ENCODE measurements at regions not wholly inside any gene's neighbourhood (a gene's known extent, or its start where the extent isn't known, plus 50 kb on each side); places are given as distances from the start of the nearest gene placed in this dataset.
"Not testable (repeated sequence)": the region's sequence is repeated elsewhere in the genome, so short reads cannot be mapped to it uniquely, and the experiment has no call there.

- DNase-seq (ENCODE audit: low spot score), result no peak
Observed at GRCh38 chr3:174457758-174458157, 401.4 kb upstream of the NAALADL2 start.

DNA sequence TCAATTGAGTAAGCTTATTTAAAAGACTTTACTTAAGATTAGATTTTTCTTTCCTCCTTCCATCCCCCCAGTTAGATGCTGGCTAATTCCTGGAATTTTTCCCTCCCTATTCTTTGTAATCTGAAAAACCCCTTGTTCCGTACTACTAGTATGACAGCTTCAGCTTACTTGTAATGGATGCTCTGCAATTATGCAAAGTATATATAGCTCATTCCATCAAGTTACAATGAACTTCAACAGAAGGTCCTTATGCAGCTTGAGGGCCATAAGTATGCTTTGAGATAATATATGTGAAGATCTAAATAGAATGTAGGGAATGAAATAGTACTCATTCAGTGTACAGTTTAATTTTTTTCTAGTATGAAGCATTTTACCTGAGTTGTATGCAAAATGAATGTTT lies 398.3 kb upstream of the NAALADL2 start:
- DNase-seq (ENCODE audit: low spot score), result no peak

DNA sequence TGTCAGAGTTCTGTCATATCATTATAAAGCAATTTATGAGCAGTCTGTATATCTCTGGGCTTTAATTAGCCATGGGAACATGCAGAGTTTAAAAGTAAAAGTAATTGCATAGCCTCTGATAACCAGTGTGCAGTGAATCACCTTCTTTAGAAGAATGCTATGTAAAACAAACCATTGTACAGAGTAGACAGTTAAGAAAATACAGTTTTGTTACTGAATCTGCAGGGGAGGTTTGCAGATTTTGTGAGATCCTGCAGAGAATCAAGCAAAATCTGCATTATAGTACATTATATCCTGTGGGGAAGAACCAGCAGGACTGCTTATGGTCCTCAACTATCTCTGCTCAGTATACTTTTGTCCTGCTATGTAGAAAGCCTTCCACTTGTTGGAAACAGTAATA lies 396.2 kb upstream of the NAALADL2 start:
- no peak for DNase-seq (ENCODE audit: low spot score)

DNA sequence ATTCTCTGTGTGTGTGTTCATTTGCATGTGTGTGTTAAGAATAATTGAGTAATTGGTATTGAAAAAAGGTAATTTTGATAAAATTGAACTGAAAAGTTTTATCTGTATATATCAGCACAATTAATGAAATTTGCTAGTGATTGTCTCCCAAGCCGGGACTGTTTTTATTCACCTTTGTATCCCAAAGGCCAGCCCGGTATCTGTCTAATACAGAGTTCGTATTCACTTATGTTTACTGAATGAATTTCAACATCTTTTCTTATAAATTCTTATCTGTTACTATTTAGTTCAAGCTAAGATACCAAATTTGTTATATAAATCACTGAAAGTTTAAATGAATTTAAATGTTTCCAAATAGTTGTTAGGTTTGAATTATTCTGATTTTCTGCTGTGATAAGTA lies 394.0 kb upstream of the NAALADL2 start:
- DNase-seq (ENCODE audit: low spot score), result no peak

GRCh38 chr3:174466471-174467054 lies 392.6 kb upstream of the NAALADL2 start:
- no peak for DNase-seq (ENCODE audit: low spot score)

DNA sequence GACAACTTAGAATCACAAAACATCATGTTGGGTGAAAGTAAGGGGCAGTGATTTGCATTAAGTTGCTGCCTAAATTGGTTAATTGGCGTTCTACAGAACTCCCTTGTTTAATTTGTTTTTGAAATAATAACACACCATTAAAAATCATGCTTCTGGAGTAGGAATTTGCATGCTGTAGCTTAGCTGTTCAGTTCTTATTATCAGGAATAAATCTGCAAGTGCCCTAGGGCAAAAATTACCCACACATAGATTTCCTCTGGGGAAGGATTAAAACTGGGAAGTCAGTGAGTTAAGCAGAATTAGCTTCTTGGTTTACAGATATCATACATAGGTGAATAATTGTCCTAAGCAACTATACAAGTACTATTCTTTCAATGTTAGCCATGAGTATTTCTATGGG lies 381.6 kb upstream of the NAALADL2 start:
- no peak for DNase-seq (ENCODE audit: low spot score)

DNA sequence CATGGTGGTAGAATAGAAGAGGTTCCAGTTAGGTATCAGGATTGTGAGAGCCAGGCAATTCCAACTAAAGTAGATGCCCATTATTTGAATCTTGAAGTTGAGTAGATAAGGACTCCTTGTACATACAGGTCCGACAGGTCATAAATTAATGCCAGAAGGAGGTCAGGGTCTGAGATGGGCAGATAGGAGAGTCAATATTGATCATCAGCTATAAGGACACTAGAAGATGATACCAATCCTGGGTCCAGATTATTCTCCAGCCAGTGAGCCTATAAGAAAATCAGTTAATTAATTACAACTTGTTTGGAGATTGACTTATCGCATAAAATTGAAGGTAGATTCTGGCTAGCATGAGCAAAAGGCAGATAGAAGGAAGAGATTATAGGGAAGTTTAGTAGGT lies 378.4 kb upstream of the NAALADL2 start:
- DNase-seq (ENCODE audit: low spot score), result no peak

- DNase-seq (ENCODE audit: low spot score), result no peak
Observed at GRCh38 chr3:174482541-174482940, 376.6 kb upstream of the NAALADL2 start.

DNA sequence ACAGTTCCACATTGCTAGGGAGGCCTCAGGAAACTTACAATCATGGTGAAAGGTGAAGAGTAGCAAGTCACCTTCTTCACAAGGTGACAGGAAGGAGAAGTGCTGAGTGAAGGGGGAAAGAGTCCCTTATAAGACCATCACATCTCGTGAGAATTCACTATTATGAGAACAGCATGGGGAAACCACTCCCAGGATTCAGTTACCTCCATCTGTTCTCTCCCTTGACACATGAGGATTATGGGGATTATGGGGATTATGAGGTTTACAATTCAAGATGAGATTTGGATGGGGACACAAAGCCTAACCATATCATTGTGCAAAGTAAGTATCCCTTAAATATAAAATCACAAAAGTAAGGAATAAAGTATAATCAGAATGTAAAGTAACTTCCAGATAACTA lies 375.9 kb upstream of the NAALADL2 start:
- DNase-seq (ENCODE audit: low spot score), result no peak

DNA sequence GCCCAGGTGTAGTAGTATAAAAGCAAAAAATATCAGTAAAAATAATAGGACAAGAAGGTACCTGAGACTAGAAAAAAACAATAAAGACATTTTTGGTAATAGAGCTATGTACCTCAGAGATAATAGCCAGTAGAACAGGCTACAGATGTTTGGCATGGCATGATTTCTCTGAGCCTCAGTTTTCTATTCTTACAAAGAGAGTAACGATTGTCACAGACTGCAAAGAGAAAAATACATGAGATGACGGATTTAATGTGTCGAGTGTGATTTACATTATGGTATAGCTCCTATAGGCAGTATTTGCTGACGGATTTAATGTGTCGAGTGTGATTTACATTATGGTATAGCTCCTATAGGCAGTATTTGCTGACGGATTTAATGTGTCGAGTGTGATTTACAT lies 375.3 kb upstream of the NAALADL2 start:
- DNase-seq (ENCODE audit: low spot score), result not testable (repeated sequence)

DNA sequence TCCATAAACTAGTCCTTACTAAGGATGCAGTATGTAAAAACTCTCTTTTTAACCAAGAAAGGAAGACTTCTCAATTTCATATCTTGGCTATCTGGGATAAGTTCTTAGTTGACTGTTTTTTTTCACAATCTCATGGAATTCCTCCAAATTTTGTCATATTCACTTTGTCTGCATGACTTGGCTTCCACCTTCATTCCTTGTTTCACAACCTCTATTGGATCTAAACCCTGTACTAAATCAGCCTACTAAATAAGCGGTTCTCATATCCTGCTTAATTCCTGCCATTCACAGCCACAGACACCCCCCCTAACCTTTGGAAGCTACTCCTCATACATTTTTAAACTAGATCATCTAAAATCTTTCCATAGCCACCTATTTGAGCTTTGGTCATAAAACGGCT lies 370.6 kb upstream of the NAALADL2 start:
- DNase-seq (ENCODE audit: low spot score), result no peak

GRCh38 chr3:174495311-174495710 lies 363.8 kb upstream of the NAALADL2 start:
- no peak for DNase-seq (ENCODE audit: low spot score)

DNA sequence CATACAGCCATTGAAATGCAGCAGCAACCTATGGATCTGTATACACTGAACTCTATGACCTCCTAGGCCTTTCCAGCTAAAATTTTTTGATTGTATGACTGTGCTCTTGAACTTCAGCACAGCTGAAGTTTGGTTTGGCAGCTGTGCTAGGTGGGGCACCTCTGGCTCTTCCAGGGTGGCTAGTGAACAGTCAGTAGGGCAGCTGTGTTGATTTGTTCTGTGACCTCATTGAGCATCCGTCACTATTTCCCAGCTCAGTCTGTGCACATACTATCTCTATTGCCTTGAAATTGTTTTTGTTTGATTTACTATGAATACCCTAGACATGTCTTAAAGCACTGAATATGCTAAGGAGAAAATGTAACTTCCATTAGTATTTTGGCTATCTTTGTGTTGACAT lies 363.2 kb upstream of the NAALADL2 start:
- no peak for DNase-seq (ENCODE audit: low spot score)

GRCh38 chr3:174498638-174499037 lies 360.5 kb upstream of the NAALADL2 start:
- no peak for DNase-seq (ENCODE audit: low spot score)

DNA sequence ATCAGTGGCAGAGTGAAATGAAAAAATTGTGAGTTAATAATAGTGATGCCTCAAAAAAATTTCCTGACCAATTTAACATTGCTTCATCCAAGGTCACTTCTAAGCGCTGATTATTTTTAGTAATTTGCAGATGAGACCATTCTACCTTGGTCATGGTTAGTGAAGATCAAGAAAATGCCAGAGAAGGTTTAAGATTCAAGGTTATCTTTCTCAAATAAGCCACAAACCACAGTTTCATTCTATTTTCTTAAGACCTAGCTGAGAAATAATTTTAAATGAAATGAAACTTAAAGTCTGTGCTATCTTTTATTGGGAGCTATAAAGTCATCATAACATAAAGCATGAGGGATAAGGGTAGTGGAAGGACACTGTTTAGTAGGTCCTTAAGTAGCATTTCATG lies 353.9 kb upstream of the NAALADL2 start:
- no peak for DNase-seq (ENCODE audit: low spot score)

DNA sequence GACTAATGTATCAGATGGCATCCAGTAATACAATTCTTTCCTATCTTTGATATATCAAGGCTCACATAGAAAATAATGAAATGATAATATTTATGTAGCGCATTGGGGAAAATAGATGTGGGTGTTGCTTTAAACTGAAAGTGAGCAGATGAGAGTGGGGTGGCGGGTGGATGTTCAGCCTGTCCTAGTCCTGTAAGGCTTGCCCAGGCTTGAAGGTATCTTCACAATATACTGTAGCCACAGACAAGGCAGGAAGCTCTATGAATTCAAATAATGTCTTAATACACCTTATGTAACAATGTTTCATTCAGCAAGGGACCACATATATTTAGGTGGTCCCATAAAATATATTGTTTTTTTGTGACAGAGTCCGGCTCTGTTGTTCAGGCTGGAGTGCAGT lies 334.9 kb upstream of the NAALADL2 start:
- DNase-seq (ENCODE audit: low spot score), result no peak

DNA sequence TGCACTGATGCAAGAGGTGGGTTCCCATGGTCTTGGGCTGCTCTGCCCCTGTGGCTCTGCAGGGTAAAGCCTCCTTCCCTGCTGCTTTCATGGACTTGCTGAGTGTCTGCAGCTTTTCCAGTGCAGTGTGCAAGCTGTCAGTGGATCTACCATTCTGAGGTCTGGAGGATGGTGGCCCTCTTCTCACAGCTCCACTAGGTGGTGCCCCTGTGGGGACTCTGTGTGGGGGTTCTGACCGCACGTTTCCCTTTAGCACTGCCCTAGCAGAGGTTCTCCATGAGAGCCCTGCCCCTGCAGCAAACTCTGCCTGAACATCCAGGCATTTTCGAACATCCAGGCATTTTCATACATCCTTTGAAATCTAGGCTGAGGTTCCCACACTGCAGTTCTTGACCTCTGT lies 329.8 kb upstream of the NAALADL2 start:
- DNase-seq (ENCODE audit: low spot score), result no peak

GRCh38 chr3:174531262-174531982 lies 327.7 kb upstream of the NAALADL2 start:
- no peak for DNase-seq (ENCODE audit: low spot score)

DNA sequence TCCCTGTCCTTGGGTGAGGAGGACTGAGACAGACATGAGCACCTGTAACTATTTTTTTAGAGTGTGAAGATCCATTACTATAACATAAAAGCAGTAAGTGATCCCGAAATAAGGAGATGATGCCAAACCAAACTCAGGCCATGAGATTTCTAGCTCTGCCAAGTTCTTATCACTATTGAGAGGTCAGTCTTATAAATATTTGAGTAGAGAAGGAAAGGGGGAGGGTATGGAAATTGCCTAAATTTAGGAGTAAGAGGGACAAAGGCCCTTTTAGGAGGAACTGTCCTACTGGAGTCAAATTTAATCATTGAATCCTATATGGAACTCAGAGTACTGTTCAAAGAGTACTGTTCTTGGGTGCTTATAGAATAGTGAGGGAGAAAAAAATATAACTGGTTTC lies 326.9 kb upstream of the NAALADL2 start:
- DNase-seq (ENCODE audit: low spot score), result no peak

GRCh38 chr3:174532776-174533175 lies 326.4 kb upstream of the NAALADL2 start:
- DNase-seq (ENCODE audit: low spot score), result no peak

DNA sequence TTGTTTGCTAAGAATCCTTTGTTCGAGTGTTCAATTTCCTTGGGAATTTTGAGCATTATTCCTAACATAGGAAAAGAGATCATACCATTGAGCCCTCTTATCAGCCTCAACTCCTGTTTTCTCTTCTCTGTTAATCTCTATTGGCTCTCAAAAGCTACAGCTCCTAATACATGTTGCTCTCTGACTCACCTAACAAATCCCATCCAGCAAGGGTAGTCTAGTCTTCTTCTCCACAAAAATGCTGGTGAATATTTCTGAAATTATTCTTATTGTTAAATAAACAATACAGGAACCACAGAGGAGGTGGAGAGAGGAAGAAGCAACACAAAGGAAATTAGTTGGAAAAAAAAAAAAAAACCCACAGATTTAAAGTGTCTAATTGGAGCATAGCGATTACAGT lies 325.8 kb upstream of the NAALADL2 start:
- DNase-seq (ENCODE audit: low spot score), result no peak

DNA sequence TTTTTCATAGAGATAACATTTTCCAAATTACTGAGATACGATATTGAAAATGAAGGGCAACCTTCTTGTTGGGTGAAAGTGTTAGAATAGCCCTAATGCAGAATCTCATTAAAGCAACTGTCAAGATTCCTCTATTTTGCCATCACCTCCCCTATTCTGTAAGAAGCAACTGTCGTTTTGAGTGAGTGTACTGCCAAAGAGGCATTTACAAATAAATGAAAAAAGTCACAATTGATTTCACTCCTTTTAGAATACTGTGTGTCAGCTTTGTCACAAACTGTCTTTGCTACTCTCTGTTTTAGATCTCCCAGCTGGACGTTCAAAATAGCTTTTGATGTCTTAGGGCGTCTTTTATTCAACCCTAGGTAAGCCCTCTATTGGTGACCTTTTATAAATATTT lies 322.8 kb upstream of the NAALADL2 start:
- DNase-seq (ENCODE audit: low spot score), result no peak

DNA sequence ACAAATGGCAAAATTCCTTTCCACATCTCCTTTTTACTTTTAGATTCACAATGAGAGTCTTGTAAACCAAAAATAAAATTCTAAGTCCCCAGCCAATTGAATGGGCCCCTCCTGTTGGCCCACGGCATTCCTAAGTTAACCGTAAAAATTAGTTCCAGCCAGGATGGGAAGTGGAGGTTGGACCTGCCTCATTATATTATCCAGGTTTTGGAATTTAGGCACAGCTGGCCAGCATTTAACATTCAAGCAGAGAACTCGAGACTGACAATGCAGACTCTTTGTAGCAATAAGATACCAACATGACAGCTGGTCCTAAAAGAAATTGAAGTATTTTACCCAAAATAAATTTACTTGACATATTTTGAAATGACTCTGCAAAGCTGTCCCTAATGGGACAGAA lies 321.0 kb upstream of the NAALADL2 start:
- no peak for DNase-seq (ENCODE audit: low spot score)

Measured in pons (tissue), 1 donor.